ENCODE measurements at regions not wholly inside any gene's neighbourhood (a gene's known extent, or its start where the extent isn't known, plus 50 kb on each side); places are given as distances from the start of the nearest gene placed in this dataset.

- H3K27ac Mint-ChIP-seq: no peak overlapping the region
- H3K9me3 Mint-ChIP-seq: no peaks in the 10 kb centered on the region
- H3K27me3 Mint-ChIP-seq: no peaks in the 10 kb centered on the region
- H3K4me3 Mint-ChIP-seq: no peak overlapping the region
- peaks cover 3% of the 10 kb centered on the region for H3K36me3 Mint-ChIP-seq
- no peaks in the 10 kb centered on the region for H3K4me1 Mint-ChIP-seq
Observed at GRCh38 chr18:78656346-78656925, 323.2 kb upstream of the SALL3 start.

DNA sequence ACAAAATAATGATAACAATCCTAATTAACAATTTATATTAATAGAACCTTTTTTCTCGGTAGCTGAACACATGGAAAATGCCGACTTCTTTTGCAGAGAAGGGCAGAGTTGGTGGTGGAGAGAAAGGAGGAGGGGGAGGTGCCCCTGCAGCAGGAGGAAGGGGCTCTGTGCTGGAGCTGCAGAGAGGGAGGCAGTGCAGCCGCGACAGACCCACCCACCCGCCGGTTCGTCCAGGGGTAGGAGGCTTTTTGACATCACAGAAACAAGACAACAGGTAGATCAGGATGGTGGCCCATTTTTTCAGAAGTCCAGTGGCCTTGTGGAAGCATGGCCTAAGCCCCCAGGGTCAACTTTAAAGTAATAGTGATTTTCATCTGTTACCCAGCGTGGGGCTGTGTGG, 321.1 kb upstream of the SALL3 start:
- H3K4me1 Mint-ChIP-seq: no peaks in the 10 kb centered on the region
- no peak overlapping the region for H3K27ac Mint-ChIP-seq
- no peak overlapping the region for H3K4me3 Mint-ChIP-seq
- H3K36me3 Mint-ChIP-seq: no peaks in the 10 kb centered on the region
- no peaks in the 10 kb centered on the region for H3K9me3 Mint-ChIP-seq
- H3K27me3 Mint-ChIP-seq: no peaks in the 10 kb centered on the region

- no peaks in the 10 kb centered on the region for H3K36me3 Mint-ChIP-seq
- H3K27me3 Mint-ChIP-seq: no peaks in the 10 kb centered on the region
- no peaks in the 10 kb centered on the region for H3K4me1 Mint-ChIP-seq
- H3K4me3 Mint-ChIP-seq: no peak overlapping the region
- H3K27ac Mint-ChIP-seq: no peak overlapping the region
- H3K9me3 Mint-ChIP-seq: no peaks in the 10 kb centered on the region
Observed at GRCh38 chr18:78659057-78659456, 320.6 kb upstream of the SALL3 start.

- Mint-ChIP-seq H3K27ac (no peak overlapping the region), H3K27me3 (no peaks in the 10 kb centered on the region), H3K36me3 (no peaks in the 10 kb centered on the region), H3K4me3 (no peak overlapping the region), H3K4me1 (no peaks in the 10 kb centered on the region), H3K9me3 (no peaks in the 10 kb centered on the region)
Observed at GRCh38 chr18:78659748-78660147, 319.9 kb upstream of the SALL3 start.

GRCh38 chr18:78660311-78660710, 319.3 kb upstream of the SALL3 start:
- Mint-ChIP-seq H3K27ac (no peak overlapping the region), H3K36me3 (no peaks in the 10 kb centered on the region), H3K4me1 (no peaks in the 10 kb centered on the region), H3K4me3 (no peak overlapping the region), H3K9me3 (no peaks in the 10 kb centered on the region), H3K27me3 (no peaks in the 10 kb centered on the region)

DNA sequence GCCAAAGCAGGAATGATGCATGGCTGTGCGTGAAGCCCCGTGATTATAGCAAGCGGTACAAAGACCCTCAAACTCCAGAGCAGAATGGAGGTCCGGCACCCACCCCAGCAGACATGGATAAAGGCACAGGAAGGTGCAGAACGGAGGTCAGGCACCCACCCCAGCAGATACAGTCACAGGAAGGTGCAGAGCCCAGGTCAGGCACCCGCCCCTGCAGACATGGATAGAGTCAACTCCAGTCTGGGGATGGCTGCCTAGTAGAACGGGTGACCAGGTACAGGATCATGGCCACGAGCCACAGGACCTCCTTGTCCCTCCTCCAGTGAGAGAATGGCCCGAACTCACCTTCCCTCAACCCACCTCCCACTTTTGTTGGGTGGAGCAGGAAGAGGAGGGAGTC, 318.3 kb upstream of the SALL3 start:
- Mint-ChIP-seq H3K4me3 (no peak overlapping the region), H3K9me3 (no peaks in the 10 kb centered on the region), H3K27ac (no peak overlapping the region), H3K36me3 (no peaks in the 10 kb centered on the region), H3K27me3 (no peaks in the 10 kb centered on the region), H3K4me1 (no peaks in the 10 kb centered on the region)

- Mint-ChIP-seq H3K27ac (no peak overlapping the region), H3K36me3 (no peaks in the 10 kb centered on the region), H3K9me3 (no peaks in the 10 kb centered on the region), H3K27me3 (no peaks in the 10 kb centered on the region), H3K4me1 (no peaks in the 10 kb centered on the region), H3K4me3 (no peak overlapping the region)
Observed at GRCh38 chr18:78662879-78663278, 316.7 kb upstream of the SALL3 start.

DNA sequence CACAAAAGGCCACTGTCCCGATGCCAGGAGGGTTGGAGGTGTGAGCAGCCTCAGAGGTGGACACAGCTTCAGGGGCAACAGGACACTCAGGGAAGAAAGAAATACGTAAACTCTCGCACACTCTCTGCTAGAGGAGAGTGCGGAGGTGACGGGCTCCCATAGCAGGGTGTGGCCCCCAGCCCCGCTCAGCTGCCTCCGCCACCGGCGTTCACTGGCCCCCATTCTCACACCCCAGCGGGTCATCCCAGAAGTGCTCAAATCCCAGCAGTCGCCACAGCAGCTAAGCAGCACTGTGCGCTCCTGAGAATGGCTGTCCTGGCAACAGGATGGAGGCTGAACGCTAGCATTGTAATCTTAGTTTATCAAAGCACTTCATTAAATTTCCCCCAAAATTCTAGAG, 315.6 kb upstream of the SALL3 start:
- H3K36me3 Mint-ChIP-seq: no peaks in the 10 kb centered on the region
- H3K4me3 Mint-ChIP-seq: no peak overlapping the region
- no peak overlapping the region for H3K27ac Mint-ChIP-seq
- no peaks in the 10 kb centered on the region for H3K4me1 Mint-ChIP-seq
- H3K27me3 Mint-ChIP-seq: no peaks in the 10 kb centered on the region
- H3K9me3 Mint-ChIP-seq: no peaks in the 10 kb centered on the region

- Mint-ChIP-seq H3K4me1 (no peaks in the 10 kb centered on the region), H3K36me3 (no peaks in the 10 kb centered on the region), H3K4me3 (no peak overlapping the region), H3K27ac (no peak overlapping the region), H3K27me3 (no peaks in the 10 kb centered on the region), H3K9me3 (no peaks in the 10 kb centered on the region)
Observed at GRCh38 chr18:78664848-78665247, 314.8 kb upstream of the SALL3 start.

DNA sequence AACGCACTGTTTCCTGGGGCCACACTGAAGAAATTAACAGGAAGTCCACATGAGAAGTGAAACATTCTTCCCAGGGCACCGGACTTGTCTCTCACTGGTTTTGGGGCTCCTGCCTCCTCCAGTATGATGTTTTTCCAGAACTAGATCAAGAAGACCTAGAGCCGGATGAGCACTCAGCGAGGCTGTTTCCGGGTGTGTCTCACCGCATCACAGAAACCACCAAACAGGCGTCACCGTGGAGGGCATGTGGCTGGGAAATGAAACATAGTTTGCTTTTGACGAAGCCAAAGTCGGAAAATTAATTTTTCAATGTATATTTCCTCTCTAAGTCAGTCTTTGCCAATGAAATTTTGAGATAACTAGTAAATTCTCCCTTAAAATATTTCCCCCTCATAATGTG, 314.0 kb upstream of the SALL3 start:
- no peaks in the 10 kb centered on the region for H3K4me1 Mint-ChIP-seq
- no peaks in the 10 kb centered on the region for H3K27me3 Mint-ChIP-seq
- H3K36me3 Mint-ChIP-seq: no peaks in the 10 kb centered on the region
- no peak overlapping the region for H3K4me3 Mint-ChIP-seq
- H3K9me3 Mint-ChIP-seq: no peaks in the 10 kb centered on the region
- H3K27ac Mint-ChIP-seq: no peak overlapping the region

DNA sequence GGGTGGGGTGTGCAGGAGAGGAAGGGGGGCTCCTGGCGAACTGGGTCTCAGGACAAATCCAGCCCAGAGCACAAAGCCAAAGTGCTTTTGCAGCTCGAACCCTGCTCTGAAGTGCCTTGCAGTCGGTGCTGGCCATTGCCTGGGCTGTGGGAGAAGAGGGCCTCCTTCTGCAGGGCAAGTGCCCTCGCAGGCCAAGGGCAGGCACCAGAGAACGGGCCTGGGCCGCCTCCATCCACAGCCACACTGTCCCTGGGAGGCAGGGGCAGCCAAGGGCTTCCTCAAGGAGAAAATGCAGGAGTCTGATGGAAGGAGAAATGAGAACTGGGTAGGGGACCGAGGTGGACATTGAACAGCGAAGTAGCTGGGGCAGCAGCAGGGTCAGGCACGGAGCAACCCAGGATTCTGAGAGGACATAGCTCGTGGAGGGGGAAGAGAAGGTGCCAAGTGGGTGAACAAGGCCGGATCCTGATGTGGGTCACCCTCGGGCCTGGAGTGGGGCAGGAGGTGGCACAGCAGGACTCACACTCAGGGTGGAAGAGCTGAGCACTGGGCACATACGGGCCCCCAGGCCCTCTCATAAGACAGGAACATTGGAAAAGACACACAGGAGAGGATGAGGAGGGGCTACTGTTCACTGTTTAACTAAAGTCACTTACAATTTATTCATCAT, 312.8 kb upstream of the SALL3 start:
- H3K27me3 Mint-ChIP-seq: no peaks in the 10 kb centered on the region
- H3K4me3 Mint-ChIP-seq: no peak overlapping the region
- H3K36me3 Mint-ChIP-seq: no peaks in the 10 kb centered on the region
- H3K4me1 Mint-ChIP-seq: no peaks in the 10 kb centered on the region
- no peaks in the 10 kb centered on the region for H3K9me3 Mint-ChIP-seq
- no peak overlapping the region for H3K27ac Mint-ChIP-seq

DNA sequence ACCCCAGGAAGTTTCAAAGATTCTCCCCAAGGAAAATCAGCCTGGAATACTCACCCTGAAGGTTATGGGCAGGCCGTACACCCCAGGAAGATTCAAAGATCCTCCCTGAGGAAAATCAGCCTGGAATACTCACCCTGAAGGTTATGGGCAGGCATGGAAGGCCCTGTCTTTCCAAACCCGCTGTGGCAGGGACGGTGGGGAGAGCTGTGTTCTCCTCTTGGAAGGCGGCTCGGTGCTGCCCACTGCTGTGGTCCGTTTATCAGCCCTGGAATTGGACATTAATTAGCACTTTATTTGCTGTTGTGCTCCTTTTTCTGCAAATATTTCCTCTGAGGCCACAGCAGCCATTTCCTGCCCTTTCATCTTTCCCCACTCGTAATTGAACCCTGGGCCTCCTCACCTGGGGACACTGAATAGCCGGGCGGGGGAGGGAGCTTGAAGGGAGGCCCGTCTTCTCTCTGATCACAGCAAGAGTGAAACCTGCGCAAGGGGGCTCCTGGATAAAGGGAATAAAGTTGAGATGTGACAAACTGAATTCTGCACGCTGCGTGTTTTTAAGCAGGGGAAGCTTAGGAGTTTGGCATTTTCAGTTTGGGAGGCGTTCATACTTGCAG, 308.7 kb upstream of the SALL3 start:
- Mint-ChIP-seq H3K4me1 (no peaks in the 10 kb centered on the region), H3K9me3 (no peaks in the 10 kb centered on the region), H3K27ac (no peak overlapping the region), H3K36me3 (no peaks in the 10 kb centered on the region), H3K27me3 (no peaks in the 10 kb centered on the region), H3K4me3 (no peak overlapping the region)

DNA sequence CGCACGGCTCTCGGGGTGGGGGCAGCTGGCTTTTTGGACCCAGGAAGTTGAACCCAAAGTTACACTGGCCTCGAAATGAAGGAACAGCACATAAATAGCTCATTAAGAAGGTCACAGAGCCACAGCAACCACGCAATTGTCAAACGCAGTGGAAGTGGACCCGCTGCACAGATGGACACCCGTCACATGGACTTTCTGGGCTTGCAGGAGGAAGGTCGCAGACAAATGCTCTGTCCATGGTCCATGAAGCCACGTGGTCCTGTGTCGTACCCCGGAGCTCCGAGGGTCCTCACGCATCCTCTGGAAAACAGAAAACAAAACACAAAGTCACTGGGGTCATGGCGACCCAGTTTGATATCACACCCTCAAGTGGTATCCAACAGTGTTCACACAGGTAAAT, 308.1 kb upstream of the SALL3 start:
- Mint-ChIP-seq H3K4me3 (no peak overlapping the region), H3K27me3 (no peaks in the 10 kb centered on the region), H3K27ac (no peak overlapping the region), H3K9me3 (no peaks in the 10 kb centered on the region), H3K4me1 (no peaks in the 10 kb centered on the region), H3K36me3 (no peaks in the 10 kb centered on the region)

- Mint-ChIP-seq H3K9me3 (no peaks in the 10 kb centered on the region), H3K27me3 (no peaks in the 10 kb centered on the region), H3K4me1 (no peaks in the 10 kb centered on the region), H3K36me3 (no peaks in the 10 kb centered on the region), H3K4me3 (no peak overlapping the region), H3K27ac (no peak overlapping the region)
Observed at GRCh38 chr18:78672862-78673446, 306.7 kb upstream of the SALL3 start.

GRCh38 chr18:78673516-78674321, 305.9 kb upstream of the SALL3 start:
- Mint-ChIP-seq H3K27me3 (no peaks in the 10 kb centered on the region), H3K4me1 (no peaks in the 10 kb centered on the region)

DNA sequence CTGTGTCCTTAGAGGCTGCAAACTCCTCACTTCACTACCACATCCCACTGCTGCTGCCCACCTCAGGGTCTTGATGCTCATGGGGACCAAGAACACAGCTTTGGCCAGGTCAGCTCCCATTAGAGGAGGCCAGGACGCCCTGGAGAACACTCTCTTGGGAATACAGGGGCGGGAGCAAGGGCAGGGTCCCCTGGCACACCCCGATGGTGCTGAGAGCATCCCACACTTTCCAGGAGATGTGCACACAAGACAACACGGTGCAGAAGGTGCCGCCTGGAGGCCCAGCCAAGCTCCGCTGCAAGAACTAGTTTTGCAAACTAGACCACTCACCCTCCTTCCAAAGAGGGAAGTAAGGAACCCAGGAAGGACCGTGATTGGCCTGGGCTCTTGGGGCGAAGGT, 304.4 kb upstream of the SALL3 start:
- Mint-ChIP-seq H3K9me3 (no peaks in the 10 kb centered on the region), H3K27me3 (no peaks in the 10 kb centered on the region), H3K36me3 (no peaks in the 10 kb centered on the region), H3K4me1 (no peaks in the 10 kb centered on the region), H3K4me3 (no peak overlapping the region), H3K27ac (no peak overlapping the region)

More at GRCh38 chr18:78673516-78674321, 305.9 kb upstream of the SALL3 start:
- Mint-ChIP-seq H3K4me3 (no peak overlapping the region), H3K27ac (no peak overlapping the region), H3K9me3 (no peaks in the 10 kb centered on the region), H3K36me3 (no peaks in the 10 kb centered on the region)

Data from activated naive CD4-positive, alpha-beta T cell treated with anti-CD3 and anti-CD28 coated beads, Interleukin-2, amount 50 U/mL, for 24 hours (primary cell).